RPMI8226 (cell line): ENCODE measurements at regions not wholly inside any gene's neighbourhood (a gene's known extent, or its start where the extent isn't known, plus 50 kb on each side); places are given as distances from the start of the nearest gene placed in this dataset.

Experiments
- DNase-seq: peaks from one replicate; pipeline ENCODE4 v3.0.0-alpha.2; 2015

GRCh38 chr6:51335543-51335942 is 516.9 kb downstream of the TFAP2B start:
- DNase-seq: no peak

DNA sequence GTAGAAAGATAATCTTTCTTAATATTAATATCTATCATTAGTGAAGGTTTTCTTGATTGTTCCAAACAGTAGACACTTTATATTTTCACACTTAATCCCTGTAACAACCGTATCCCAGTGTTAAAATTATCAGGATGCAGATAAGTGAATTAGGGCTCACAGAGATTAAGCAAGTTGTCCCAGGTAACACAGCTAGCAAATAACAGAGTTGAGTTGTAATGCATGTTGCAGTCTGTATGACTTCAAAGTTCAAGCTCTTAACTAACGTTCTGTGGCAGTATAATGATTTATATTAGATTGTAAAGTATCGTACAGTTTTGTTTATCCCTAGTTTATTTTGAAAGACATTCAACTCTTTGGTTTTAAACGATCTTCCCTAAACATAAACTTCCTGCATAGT is 517.5 kb downstream of the TFAP2B start:
- no peak for DNase-seq

GRCh38 chr6:51337277-51337676 is 518.6 kb downstream of the TFAP2B start:
- DNase-seq: no peak

DNA sequence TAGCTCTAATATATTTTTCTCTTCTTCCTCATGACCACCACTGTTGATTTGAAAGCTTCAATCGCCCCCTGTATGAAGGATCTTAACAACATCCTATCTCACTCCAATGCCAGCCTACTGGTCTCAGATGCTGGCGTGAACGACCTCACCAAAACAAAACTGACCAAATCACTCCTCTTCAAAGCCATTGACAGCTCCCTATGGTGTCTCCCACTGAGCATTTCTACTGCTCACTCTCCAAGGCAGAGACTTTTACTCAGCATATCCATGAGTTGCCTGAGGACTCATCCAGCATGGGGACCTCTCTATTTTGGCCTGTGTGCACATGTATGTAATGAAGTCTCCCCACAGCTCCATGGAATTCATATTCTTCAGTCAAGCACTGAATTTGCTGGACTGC is 520.4 kb downstream of the TFAP2B start:
- DNase-seq: no peak

DNA sequence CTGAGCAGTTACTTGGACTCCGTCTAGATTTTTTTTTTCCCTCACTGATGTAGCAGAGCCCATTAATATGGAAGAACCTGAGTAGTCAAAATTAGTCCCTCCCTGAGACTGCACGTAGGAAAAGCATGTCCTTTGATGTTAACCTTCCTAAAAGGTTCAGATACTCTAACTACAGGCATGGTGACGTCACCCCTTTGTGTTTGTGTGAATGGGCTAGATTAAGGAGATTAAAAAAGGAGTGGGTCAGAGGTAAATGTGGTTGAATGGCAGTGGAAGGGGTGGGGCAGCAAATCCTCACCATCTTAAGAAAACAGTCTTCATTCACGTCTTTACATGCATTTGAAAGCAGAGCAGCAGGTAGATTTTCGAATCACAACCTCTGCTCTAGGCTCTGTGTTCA is 521.1 kb downstream of the TFAP2B start:
- DNase-seq: no peak

- no peak for DNase-seq
Observed at GRCh38 chr6:51342393-51342792, 523.7 kb downstream of the TFAP2B start.

GRCh38 chr6:51349857-51350256 is 531.2 kb downstream of the TFAP2B start:
- no peak for DNase-seq

DNA sequence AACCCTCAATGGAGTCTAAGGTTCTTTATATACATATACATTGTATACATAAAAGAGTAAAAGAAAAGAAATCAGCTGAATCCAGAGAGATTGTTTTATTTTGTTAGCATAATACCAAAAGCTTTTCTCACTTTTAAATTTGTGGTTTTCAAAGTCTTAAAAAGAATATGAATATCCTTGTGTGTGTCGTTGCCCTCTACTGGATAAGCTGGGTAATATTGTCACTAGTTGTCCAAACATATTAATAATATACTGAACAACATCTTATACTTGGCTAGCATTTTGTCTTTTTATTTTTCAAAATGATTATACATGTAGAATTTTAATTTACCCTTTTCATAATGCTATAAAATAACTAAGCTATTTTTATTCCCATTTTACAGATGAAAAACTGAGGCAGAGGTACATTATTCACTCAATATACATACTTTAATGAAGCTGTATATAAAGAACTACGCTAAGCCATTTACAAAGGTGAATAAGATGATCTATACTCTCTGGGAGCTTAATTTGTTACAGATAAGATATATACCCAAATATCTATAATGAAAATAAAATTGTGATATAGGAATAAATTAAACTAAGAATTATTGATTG is 531.7 kb downstream of the TFAP2B start:
- no peak for DNase-seq

DNA sequence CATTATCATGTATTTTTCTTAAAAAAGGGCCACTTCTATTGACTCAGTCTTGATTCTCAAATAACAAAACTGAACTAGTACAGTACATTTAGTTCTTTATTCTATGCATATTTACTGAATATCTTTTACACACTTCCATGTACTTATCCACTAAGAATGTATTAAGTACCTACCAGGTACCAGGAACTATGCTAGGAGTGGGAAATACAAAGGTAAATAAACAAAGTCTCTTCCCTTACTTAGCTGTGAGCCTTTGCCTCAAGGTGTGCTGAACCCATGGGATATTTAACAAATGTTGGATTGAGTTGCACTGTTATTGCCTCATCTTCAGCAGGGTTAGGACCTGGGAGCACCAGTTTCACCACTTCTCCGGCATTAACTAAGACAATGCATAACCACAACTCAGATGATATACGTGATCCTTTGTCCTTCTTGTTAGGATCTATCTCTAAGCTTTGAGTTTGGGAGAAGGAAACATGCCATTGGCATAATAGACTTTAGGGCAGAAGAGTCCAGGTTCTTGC is 533.9 kb downstream of the TFAP2B start:
- DNase-seq: no peak

DNA sequence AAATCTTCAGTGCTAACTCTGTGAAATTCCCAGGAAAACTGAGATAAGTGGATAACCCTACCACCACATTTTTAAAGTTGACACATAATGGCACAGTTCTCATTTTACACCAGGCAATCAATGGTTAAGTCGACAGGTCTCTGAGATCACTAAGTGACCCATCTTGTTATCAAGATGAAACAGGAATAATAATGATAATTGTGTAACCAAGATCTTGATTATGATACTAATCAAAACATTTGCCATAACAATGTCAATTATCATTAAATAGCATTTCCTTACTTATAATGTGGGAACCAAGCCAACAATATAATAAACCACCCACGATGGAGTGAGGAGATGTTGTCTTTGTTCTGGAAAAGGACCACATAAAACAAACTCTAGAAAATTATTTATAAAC is 541.6 kb downstream of the TFAP2B start:
- DNase-seq: no peak

DNA sequence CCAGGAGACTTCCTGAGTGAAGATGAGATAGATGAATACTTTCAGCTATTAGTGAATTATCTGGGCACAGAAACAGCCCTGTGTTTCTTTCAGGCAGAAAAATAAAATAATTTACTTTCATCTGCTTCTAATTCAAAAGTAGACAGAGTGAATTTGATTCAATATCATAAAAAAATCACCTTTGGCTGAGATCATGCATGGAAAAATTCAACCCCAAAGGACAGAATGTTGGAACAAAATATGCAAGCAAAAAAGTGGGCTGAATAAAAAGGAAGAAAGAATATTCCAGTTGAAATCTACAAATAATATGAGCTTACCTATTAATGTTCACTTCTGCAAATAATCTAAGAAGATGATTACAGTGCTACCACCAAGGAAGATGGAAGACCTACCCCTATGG is 546.9 kb downstream of the TFAP2B start:
- DNase-seq: no peak

GRCh38 chr6:51369485-51369884 is 550.8 kb downstream of the TFAP2B start:
- no peak for DNase-seq

- no peak for DNase-seq
Observed at GRCh38 chr6:51382847-51383246, 564.2 kb downstream of the TFAP2B start.

- no peak for DNase-seq
Observed at GRCh38 chr6:51384736-51385135, 566.1 kb downstream of the TFAP2B start.

- no peak for DNase-seq
Observed at GRCh38 chr6:51386347-51386836, 567.7 kb downstream of the TFAP2B start.

DNA sequence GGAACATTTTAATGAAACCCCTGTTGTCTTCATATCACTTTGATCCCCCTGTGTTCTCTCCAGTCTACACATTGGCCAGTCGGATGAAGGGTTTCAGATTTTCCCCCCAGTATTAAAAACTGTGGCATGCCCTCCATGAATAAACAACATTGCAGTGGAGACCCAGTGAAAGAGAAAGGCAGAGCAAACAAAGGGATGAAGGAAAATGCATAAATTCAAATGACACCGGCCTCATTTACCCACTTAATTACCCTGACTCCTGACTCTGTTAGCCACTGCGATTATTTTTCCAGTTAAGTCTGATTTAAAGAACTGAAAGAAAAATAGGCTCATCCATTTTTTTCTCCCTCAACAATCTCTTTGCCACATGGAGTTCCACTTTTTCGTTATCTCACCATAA is 569.2 kb downstream of the TFAP2B start:
- no peak for DNase-seq

DNA sequence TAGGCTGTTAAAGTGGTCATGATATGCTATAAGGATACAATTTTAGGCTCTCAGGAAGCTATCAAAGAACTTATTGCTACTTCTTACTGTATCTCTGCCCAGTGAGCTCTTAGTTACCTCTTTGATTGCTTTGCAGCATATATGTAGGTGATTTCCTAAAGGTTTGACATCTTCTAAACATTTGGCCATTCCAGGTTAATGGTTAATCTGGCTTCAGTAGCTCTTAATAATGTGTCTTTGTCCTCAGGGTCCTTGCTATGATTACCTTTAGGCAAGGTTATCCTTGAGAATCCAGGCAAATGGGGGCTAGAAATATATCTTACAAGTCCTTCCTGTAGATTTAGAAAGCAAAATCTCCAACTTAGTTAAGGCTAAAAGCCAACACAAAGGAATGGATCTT is 575.4 kb downstream of the TFAP2B start:
- no peak for DNase-seq

- DNase-seq: no peak
Observed at GRCh38 chr6:51396583-51396982, 577.9 kb downstream of the TFAP2B start.

GRCh38 chr6:51398064-51398705 is 579.5 kb downstream of the TFAP2B start:
- DNase-seq: no peak

GRCh38 chr6:51398793-51399192 is 580.1 kb downstream of the TFAP2B start:
- peak; percentile 10 for DNase-seq

GRCh38 chr6:51410453-51410852 is 591.8 kb downstream of the TFAP2B start:
- no peak for DNase-seq

DNA sequence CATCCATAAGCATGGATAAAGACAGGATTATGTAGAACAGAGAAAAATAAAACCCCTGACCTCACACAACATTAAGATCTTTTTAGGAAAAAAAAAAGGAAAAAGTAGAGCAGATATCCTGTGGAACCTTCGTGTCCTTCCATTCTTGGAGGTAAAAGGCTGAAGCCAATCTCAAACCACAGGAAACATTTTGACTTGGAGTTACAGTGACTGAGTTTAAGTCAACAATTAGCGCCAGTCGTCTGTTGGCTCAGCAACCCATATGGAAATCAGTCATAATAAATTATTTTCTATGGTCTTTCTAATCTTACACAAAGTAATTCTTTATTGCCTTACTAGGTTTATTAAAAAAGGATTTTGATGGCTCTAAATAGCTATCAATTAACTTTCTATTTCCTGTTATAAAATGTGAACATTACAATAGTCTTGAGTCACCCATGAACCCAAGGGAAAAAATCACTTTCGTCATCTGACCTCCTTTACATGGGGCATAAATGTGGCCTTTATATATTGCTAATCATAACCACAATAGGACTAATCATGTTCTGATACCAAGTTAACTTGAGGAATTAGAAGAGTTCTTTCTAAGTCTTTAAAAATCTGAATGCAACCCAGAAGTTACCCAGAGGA is 592.9 kb downstream of the TFAP2B start:
- DNase-seq: no peak

GRCh38 chr6:51414361-51414760 is 595.7 kb downstream of the TFAP2B start:
- DNase-seq: no peak

DNA sequence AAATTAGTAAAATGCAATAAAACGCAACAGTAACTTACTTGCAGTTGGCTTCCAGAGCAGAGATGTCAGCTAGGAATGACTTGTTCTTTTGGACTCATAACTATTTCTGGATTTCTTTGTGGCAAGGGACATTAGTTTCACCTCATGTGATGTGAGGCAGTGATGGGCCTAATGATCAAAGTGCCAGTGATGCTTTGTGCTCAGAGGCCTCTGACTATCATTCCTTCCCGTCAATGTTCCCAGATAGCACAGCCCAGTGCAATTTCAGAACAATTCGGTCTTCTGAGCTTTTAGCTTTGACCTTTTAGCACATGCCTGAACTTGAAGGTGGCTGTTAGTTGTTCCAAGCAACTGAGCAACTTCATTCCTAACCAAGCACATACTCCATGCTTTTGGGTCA is 596.8 kb downstream of the TFAP2B start:
- DNase-seq: no peak
